Stimulated activated CD4-positive, alpha-beta T cell treated with anti-CD3 and anti-CD28 coated beads, Interleukin-1b, Interleukin-23, amount 100 ng/mL, for 24 hours (primary cell): ENCODE measurements at regions not wholly inside any gene's neighbourhood (a gene's known extent, or its start where the extent isn't known, plus 50 kb on each side); places are given as distances from the start of the nearest gene placed in this dataset.

Experiments
- DNase-seq, 4 experiments: peaks; one replicate each; pipeline ENCODE4 v3.0.0-alpha.2; 2020; ENCODE audit warnings: low read depth in 4 of 4, low spot score in 1 of 4

DNA sequence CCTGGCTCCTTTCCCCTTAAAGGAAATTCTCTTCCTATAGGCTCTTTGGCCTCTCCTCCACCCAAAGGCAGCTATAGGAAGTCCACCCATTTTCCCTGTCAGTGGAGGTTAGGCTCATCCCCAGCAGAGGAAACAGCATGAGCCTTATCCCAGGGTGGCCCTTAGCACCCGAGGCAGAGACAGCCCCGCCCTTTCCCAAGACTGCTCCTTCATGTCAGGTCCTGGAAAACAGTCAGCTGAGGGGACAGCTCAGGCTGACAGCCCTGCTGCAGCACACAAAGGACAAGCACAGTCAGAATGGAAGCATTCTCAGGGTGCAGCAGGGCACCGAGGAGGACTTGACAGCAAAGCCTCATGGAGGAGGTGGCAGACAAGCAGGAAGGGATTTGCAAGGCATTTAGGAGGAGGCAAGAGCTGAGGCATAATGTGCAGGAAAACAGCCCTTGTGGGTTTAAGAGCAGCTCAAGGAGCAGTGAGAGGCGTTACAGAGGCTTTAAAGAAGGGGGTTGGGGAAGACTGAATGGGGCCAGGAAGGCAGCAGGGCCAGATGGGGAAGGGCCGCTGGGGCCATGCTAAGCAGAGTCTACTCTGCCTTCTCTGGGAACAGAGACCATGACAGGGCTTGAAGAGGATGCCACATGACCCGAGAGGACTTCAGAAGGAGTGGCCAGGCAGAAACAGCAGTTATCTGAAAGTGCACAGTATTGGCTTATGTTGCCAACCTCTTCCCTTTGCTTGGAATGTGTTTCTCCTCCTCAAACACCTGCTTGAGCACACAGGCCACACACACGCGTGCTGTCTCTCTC, 216.6 kb downstream of the SH3BP4 start:
- DNase-seq, result no peak

DNA sequence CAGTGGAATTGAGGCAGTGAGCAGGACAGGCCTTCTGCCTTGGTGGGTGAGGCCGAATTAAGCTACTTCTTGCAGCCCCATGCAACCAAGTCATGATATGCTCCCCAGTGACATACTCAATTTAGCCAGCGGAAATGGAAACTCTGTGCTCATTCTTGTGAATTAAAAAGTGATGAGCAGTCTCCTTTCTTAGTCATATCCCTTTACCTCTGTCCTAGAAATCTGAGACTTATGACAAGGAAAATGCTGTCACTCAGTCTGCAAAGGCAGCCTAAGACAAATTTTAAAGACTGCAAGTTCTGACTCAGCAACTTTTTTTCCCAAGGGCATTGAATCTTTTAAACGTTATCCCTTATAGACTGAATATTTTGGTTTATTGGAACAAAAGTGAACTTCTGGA, 218.2 kb downstream of the SH3BP4 start:
- no peak for DNase-seq

DNA sequence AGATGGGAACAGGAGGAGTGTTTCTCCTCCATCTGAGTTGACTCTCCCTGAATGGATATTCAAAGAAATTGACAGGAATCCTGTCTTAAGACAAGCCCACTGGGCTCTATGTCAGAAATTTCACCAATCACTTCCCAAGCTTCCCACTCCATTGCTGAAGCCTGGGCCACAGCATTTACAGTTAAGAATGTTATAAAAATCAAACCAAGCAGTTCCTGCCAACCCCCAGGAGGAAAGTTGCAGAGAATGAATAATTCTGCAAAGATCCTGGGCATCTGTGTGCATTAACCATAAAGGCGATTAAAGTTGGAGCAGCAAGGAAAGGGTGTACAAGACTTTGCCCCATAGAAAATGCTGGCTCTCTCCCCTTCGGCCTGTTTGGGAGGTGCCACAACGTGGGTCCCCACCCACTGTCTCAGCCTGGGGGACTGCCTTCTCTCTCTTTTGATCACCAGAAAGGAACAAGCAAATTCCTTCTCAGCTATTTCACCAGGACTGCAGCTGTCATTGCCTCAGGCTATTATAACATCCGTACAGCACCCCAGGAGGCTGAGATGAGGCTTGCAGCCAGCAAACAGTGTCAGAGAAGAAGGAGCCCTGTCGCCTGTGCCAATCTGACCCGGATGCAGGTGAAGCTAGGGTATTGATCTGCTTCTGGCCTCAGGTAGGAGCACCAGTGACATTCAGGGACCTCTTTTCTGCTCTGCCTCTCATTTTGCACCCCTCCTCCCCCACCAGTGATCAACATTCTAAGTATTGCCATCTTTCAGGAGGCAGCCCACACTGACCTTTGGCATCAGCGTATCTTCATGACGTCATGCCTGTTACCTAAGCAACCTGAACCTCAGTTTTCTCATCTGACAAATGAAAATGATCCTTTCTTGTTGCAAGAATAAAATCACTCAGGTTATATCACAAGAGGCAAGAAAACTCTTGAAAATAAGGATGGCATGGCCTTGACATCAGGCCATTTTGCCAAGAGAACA, 219.0 kb downstream of the SH3BP4 start:
- DNase-seq, result no peak

DNA sequence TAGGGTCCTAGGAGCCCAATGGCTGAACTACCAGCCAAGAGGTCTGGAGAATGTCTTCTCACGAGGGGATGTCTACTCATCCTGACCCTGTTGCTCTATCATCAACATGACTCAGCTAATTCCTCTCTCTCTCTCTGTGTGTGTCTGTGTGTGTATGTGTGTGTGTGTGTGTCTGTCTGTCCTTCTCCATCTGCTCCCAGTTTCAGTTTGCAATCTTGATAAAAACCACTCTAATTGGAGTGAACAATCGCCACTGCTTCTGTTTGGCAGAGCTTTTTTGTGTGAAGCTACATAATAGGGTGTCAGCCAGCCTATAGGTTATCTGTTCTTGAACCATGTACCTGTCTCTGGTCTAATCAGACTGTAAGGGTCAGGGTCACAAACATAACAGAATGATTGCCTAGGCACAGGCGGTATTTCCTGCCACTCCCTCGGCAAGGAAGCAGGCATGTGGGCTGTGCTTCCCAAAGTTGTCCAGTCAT, 219.8 kb downstream of the SH3BP4 start:
- DNase-seq, result no peak

DNA sequence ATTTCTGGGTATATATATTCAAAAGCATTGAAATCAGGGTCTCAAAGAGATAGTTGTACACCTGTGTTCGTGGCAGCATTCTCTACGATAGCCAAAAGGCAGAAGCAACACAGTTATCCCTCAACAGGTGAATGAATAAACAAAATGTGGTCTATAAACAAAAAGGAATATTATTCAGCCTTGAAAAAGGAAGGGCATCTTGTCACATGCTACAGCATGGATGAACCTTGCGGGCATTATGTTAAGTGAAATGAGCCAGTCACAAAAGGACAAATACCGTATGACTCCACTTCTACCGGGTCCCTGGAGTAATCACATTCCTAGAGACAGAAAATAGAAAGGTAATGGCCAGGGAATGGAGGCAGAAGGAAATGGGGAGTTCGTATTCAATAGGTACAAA, 228.8 kb downstream of the SH3BP4 start:
- DNase-seq, result no peak

DNA sequence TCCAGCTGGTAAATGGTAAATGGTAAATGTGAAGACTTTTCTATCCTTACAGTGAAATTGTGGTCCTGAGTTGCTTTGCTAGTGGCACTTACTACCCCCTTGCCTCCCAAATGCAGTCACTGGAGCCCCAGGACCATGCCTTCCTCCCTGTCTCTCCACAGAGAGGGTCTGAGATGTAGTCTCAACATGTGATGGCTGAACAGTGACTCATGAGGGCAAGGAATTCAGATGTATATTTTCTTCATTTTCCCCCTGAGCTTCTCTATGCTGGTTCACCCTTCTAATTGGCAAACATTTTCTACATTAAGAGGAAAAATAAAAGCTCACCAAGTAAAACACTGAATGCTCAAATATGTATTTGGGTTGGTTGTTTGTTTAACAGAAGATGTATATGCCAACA, 232.0 kb downstream of the SH3BP4 start:
- no peak for DNase-seq

DNA sequence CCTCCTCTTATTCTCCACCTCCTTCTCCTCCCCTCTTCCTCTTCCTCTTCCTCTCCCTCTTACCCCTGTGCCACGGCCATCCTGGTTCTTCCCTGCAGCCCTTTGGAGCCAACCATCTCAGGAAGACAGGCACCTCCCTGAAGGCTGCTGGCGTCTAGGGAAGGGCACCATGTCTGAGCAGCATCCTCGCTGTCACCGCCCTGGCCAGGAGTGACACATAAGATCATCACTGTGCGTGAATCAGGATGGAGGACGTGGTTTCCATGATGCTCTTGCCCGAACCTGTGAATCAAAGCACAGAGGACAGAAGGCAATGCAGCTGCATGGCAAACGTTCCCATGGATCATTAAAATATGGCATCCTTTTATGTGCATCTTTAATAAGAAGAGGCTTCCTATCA, 236.0 kb downstream of the SH3BP4 start:
- DNase-seq, result no peak

DNA sequence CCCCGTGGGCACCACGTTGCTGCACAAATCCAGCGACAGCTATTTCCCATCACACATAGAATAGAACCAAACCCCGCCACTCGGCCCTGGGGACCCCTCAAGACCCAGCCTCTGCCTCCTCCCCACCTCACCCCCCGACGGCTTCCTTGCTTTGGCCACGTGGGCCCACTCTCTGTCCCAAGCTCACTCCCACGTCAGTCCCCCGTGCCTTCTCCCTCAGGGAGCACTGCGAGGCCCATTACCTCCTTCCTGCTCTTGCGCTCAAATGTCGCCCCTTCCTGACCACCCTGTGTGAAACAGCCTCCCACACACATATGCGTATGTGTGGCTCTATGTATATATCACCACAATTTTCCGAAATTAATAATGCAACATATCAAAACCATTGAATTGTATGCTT, 239.7 kb downstream of the SH3BP4 start:
- no peak for DNase-seq

DNA sequence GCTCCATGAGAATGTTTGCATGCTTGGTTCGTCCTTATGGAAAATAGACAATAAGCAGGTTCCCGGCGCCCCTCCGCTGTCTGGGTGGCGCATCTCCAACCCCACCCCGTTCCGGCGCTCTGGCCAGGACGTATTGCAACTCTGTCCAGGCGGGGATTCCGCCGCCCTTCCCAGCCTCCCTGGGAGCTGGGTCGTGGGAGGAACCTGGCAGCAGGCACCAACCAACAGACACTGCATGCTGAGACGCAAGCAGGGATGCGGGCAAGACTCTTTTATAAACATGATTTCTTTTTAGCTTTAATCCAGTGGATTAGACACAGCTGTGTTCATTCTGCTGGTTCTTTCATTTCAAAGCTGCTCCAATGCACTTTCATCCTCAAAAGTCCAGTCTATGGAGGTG, 240.2 kb downstream of the SH3BP4 start:
- no peak for DNase-seq

DNA sequence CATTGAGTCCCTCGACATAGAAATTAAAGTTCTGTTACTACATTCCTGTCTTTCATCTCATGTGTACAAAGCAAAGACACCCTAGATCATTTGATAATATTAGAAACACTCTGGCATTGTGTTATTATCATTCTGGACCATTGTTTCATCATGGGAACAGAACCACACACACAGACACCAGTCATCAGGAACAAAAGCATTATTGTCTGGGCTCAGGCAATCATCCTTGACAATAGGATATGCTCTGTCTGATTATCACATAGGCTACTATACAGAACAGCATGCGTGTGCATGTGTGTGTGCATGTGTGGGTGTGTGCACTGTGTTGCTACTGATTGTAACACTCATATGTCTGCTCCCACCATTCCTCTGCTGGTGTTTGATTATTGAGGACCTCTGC, 242.5 kb downstream of the SH3BP4 start:
- no peak for DNase-seq

DNA sequence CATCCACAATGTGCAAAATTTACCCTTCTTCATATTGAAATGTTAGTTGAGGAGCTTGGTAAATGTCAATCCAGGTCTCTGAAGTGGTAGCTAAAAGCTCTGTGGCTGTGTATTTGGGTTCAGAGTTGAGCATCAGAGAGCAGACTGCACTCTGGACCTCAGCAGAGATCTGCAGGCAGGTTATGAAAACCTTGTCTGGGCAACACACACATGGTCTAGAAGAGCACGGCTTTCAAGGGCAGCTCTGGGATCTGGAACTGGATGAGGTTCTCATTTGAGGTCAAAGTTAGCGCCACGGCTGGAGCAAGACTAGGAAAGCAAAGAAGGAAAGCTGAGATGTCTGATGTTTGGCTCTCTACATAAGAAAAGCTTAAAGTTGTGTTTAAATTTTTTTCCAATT, 243.0 kb downstream of the SH3BP4 start:
- DNase-seq, result no peak

DNA sequence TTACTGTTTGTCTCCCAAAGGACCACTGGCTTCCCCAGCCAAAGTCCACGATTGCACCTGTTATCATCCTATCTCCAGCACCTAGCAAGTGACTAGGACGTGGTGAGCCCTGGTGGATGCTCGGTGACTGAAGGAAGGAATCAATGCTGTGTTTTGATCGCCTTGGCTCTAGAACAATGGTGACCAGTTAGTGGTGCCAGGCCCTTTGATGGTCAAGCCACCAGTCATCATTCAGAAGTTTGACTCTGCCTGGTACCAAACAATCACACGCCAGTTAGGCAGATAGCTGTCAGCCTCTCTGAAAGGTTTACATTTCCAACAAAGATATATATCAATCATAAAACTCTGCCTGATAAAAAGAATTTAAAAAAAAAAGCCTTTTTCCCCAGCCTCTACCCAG, 244.1 kb downstream of the SH3BP4 start:
- no peak for DNase-seq

DNA sequence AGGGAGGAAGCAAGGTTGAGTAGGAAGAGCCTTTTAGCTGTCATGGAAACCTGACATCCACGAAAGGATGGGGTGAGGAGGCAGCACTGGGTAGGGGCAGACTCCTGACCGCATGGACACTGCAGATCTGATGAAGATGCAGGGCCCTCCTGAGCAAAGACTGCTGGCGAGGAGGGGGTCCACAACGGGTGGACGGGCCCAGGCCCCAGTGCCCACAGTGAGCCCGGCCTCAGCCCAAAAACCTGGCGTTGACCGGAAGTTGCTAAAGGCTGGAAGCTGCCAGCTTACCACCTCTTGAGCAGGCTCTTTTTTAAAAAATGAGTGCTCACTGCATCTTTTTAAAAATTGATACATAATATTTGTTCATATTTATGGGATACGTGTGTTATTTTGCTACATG, 247.3 kb downstream of the SH3BP4 start:
- DNase-seq, result no peak

DNA sequence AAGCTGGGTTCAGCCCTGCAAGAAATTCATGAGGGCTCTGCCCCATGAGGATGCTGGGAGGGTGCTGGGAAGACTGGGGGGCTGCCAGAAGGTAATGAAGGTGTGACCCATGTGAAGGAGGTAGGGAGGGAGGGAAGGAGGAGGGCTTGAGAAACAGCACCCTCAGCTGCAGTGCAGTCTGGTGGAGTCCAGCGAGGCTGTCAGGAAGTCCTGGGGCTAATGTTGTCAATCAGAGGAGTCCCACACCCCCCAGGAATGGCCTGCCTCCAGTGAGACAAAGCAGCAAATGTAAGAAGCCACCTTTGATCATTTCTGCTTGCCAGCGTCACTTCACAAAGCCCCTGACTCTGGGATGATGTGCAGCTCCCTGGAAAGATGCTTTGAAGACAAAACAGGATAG, 248.4 kb downstream of the SH3BP4 start:
- no peak for DNase-seq

DNA sequence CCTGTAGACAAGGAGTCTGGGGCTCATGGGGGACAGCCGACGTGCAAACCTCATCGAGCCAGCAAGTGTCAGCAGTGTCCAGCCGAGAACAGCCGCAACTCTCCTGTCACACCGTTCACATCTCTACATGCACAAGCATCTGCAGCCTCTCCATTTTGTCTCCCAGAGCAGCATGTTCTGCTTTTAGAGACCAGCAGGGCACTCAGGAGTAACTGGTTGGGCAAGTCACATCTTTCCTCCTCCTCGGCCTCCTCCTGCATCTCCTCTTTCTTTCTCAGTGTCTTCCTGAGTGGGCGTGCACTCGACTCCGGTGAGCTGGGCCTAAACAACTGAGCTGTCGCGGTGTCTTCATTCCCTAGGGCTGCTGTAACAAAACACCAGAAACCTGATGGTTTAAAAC, 249.9 kb downstream of the SH3BP4 start:
- DNase-seq, result no peak

DNA sequence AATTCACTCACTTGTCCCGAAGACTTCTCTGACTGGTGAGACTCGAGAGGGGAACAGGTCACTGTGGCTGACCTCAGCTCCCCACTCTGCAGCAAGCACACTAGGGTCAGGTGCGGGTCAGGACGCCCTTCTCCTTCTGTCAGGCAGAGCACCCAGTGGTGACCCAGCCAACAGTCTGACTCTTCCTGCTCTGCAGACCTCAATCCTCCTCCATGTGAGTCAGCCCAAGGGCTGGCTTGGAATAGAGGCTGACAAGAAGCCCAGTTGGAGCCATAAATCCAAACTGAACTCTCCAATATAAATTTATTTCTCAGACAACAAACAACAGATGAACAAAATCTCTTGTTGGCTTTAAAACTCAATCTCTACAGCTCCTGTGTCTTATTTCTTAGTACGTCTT, 253.1 kb downstream of the SH3BP4 start:
- no peak for DNase-seq

DNA sequence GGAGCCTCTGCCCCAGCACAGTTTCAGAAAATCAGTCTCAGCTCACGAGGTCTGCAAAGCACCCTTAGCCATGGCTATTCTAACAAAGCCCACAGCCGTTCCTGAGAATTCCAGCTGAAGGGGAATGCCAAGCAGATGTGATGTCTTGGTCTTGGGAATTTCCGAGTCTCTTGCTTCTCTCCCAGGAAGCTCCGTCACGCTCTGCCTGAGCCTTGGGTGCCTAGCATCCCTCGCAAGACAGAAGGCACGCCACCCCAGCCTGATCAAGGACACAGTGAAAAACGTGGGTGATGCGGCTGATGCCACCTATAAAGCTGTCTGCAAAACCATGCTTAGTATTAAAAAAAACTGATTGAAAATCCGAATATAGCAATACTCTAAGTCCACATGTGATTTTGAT, 254.6 kb downstream of the SH3BP4 start:
- no peak for DNase-seq

DNA sequence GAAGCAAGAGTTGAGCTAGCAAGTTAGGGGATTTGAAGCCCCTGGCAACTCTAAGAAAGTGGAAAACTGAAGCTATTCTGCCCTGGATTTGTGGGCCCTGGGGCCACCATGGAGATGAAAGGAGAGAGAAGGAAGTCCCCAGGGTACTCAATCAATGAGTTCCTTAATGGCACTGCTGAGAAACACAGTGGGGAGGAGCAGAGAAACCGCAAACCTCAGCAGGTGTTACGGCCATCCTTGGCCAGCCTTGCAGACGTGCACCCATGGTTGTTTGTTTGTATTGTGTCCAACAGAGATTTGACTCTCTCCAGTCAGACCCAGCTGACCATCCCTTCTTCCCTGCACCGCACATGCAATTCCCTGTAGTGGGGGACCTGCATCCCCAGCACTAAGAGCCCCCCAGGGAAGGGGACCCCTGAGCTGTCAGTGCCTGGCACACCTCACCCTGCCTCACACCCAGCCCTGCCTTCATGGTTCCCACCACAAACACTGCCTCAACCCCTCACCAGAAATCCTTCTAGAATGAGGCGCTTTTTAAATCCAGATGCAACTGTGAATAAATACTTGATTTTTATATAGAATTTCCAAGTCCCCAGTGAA, 255.3 kb downstream of the SH3BP4 start:
- DNase-seq, result no peak

DNA sequence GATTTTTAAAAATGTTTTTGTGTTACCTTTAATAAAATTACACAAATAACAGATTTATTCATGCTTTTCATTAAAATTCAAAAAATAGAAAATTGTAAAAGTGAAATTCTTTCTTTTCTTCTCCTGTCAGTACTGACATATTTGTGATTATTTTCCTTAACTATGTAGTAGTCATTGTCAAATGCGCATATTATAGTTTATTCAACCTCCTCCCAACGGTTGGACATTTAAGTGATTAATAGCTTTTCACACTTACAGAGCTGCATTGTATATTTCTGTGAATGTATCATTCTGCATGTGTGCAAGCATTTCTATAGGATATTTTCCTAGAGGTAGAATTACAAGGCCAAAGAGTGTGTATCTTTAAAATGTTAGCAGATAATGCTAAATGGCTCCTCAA, 259.2 kb downstream of the SH3BP4 start:
- DNase-seq, result no peak

DNA sequence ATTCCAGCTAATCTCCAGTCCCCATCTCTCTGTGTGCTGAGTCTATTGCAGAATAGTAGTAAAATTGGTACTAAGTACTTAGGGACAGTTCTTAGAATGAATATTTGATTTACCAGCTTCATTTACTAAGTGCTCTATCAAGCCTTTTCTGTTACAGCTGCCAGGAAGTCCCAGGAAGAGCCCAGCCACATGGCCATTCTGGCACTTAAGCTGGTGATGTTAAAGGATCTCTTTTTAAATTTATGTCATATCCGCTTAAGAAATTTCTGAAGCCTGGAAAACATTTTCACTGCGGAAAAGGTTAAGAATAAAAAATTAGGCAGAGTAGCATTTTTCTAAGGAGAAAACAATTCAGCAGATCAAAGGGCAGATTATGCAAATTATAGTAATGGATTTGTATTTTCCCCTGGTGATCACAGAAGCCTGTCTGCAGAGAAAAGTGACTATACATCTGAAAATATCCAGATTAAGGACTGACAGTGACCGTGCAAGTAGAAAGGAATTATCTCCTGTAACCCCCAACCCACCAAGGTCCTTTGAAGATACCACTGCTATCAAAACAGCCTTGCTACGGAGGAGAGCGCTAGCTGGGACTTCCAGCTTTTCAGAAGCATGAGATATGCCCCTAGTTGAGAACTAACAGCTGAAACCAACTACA, 260.8 kb downstream of the SH3BP4 start:
- DNase-seq, result no peak

DNA sequence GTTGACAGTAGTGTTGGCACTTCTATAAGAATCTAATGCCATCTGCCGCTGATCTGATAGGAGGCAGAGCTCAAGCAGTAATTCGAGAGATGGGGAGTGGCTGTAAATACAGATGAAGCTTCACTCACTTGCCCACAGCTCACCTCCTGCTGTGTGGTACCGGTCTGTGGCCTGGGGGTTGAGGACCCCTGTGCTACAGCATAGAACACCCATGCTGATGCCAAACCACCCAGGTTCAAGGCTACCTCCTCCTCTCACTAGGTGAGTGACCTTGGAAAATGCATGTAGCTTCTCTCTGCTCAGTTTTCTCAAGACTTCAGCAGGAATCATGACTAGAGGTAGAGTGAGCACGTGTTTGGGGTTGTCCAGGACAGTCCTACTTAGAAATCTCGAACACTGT, 263.4 kb downstream of the SH3BP4 start:
- DNase-seq, result no peak
